ENCODE measurements at regions not wholly inside any gene's neighbourhood (a gene's known extent, or its start where the extent isn't known, plus 50 kb on each side); places are given as distances from the start of the nearest gene placed in this dataset.

GRCh38 chr18:75757951-75758350 is 330.4 kb upstream of the SMIM21 start:
- no peak for TF ChIP-seq CTCF (IDR thresholded peaks at IDR 0.05)

GRCh38 chr18:75754433-75754832 is 326.9 kb upstream of the SMIM21 start:
- no peak for TF ChIP-seq CTCF (IDR thresholded peaks at IDR 0.05)

- no peak for TF ChIP-seq CTCF (IDR thresholded peaks at IDR 0.05)
These were observed 326.2 kb upstream of the SMIM21 start for GRCh38 chr18:75753753-75754152.

GRCh38 chr18:75752740-75753263 is 325.3 kb upstream of the SMIM21 start:
- TF ChIP-seq CTCF (IDR thresholded peaks at IDR 0.05), result no peak

GRCh38 chr18:75745147-75745546 is 317.6 kb upstream of the SMIM21 start:
- TF ChIP-seq CTCF (IDR thresholded peaks at IDR 0.05), result no peak

- no peak for TF ChIP-seq CTCF (IDR thresholded peaks at IDR 0.05)
These were observed 315.0 kb upstream of the SMIM21 start for GRCh38 chr18:75742516-75742915.

- TF ChIP-seq CTCF (IDR thresholded peaks at IDR 0.05), result no peak
These were observed 312.2 kb upstream of the SMIM21 start for GRCh38 chr18:75739682-75740081.

- no peak for TF ChIP-seq CTCF (IDR thresholded peaks at IDR 0.05)
These were observed 307.8 kb upstream of the SMIM21 start for GRCh38 chr18:75735291-75735690.

All from LNCAP (cell line).